ENCODE measurements at regions not wholly inside any gene's neighbourhood (a gene's known extent, or its start where the extent isn't known, plus 50 kb on each side); places are given as distances from the start of the nearest gene placed in this dataset.

- TF ChIP-seq CTCF (IDR thresholded peaks at IDR 0.05; ENCODE audit: insufficient read depth, low read depth, low read length), result no peak
Measured at GRCh38 chr2:230644356-230644935, 68.2 kb upstream of the CAB39 start.

GRCh38 chr2:230648356-230648755 lies 64.3 kb upstream of the CAB39 start:
- Histone ChIP-seq H3K27me3 (ENCODE audit: control insufficient read depth, insufficient read depth, low read length) (no peaks in the 10 kb centered on the region), H3K4me3 (ENCODE audit: low read depth, low read length) (no peak overlapping the region), H3K36me3 (ENCODE audit: control insufficient read depth, insufficient read depth, low read length) (no peaks in the 10 kb centered on the region)
- DNase-seq (ENCODE audit: low read depth), result no peak
- POLR2A ChIA-PET, result no interaction called here
- no peak for TF ChIP-seq CTCF (IDR thresholded peaks at IDR 0.05; ENCODE audit: insufficient read depth, low read depth, low read length)
- CTCF ChIA-PET, result interaction anchor here (1.3 to 1.4 kb wide), 2 partner anchors 12 to 20 kb away, joined by 3 read pairs; no protein-coding TSS in a partner anchor

More at GRCh38 chr2:230644356-230644935, 68.2 kb upstream of the CAB39 start:
- Histone ChIP-seq H3K4me3 (ENCODE audit: low read depth, low read length) (no peak overlapping the region), H3K36me3 (ENCODE audit: control insufficient read depth, insufficient read depth, low read length) (no peaks in the 10 kb centered on the region), H3K27me3 (ENCODE audit: control insufficient read depth, insufficient read depth, low read length) (no peaks in the 10 kb centered on the region)
- ChIA-PET CTCF (interaction anchor here (1.1 kb wide), 1 partner anchor 13 kb away, joined by 3 read pairs; no protein-coding TSS in a partner anchor), POLR2A (no interaction called here)
- DNase-seq (ENCODE audit: low read depth), result no peak

- no peak for TF ChIP-seq CTCF (IDR thresholded peaks at IDR 0.05; ENCODE audit: insufficient read depth, low read depth, low read length)
- Histone ChIP-seq H3K4me3 (ENCODE audit: low read depth, low read length) (no peak overlapping the region), H3K36me3 (ENCODE audit: control insufficient read depth, insufficient read depth, low read length) (no peaks in the 10 kb centered on the region), H3K27me3 (ENCODE audit: control insufficient read depth, insufficient read depth, low read length) (no peaks in the 10 kb centered on the region)
- ChIA-PET CTCF (interaction anchor here (1.4 kb wide), 1 partner anchor 148 kb away, joined by 7 read pairs; no protein-coding TSS in a partner anchor), POLR2A (no interaction called here)
- DNase-seq (ENCODE audit: low read depth), result no peak
Measured at GRCh38 chr2:230650585-230651137, 62.0 kb upstream of the CAB39 start.

GRCh38 chr2:230654057-230654456 lies 58.6 kb upstream of the CAB39 start:
- TF ChIP-seq CTCF (IDR thresholded peaks at IDR 0.05; ENCODE audit: insufficient read depth, low read depth, low read length), result no peak
- Histone ChIP-seq H3K4me3 (ENCODE audit: low read depth, low read length) (no peak overlapping the region), H3K36me3 (ENCODE audit: control insufficient read depth, insufficient read depth, low read length) (no peaks in the 10 kb centered on the region), H3K27me3 (ENCODE audit: control insufficient read depth, insufficient read depth, low read length) (no peaks in the 10 kb centered on the region)
- DNase-seq (ENCODE audit: low read depth), result no peak
- CTCF ChIA-PET, result no interaction called here
- POLR2A ChIA-PET, result no interaction called here

- no peak for DNase-seq (ENCODE audit: low read depth)
- Histone ChIP-seq H3K27me3 (ENCODE audit: control insufficient read depth, insufficient read depth, low read length) (no peaks in the 10 kb centered on the region), H3K4me3 (ENCODE audit: low read depth, low read length) (no peak overlapping the region), H3K36me3 (ENCODE audit: control insufficient read depth, insufficient read depth, low read length) (no peaks in the 10 kb centered on the region)
- ChIA-PET POLR2A (no interaction called here), CTCF (interaction anchor here (1.1 kb wide), 1 partner anchor 30 kb away, joined by 3 read pairs; no protein-coding TSS in a partner anchor)
- TF ChIP-seq CTCF (IDR thresholded peaks at IDR 0.05; ENCODE audit: insufficient read depth, low read depth, low read length), result no peak
Measured at GRCh38 chr2:230657462-230657861, 55.2 kb upstream of the CAB39 start.
